NCI-H748 (cell line): ENCODE measurements at regions not wholly inside any gene's neighbourhood (a gene's known extent, or its start where the extent isn't known, plus 50 kb on each side); places are given as distances from the start of the nearest gene placed in this dataset.

Source experiments
- DNase-seq: peaks from one replicate; lab custom pipeline; 2025; ENCODE audit not compliant: unreplicated experiment; lab: John Stamatoyannopoulos, UW

- no peak for DNase-seq
These were observed 1958.8 kb upstream of the CELF4 start for GRCh38 chr18:39524370-39524769.

- no peak for DNase-seq
These were observed 1957.7 kb upstream of the CELF4 start for GRCh38 chr18:39523281-39523680.

GRCh38 chr18:39521164-39521563, 1955.6 kb upstream of the CELF4 start:
- no peak for DNase-seq

- no peak for DNase-seq
These were observed 1954.1 kb upstream of the CELF4 start for GRCh38 chr18:39519741-39520140.

GRCh38 chr18:39515299-39515698, 1949.7 kb upstream of the CELF4 start:
- DNase-seq: no peak

- no peak for DNase-seq
These were observed 1947.6 kb upstream of the CELF4 start for GRCh38 chr18:39513186-39513585.

- no peak for DNase-seq
These were observed 1941.2 kb upstream of the CELF4 start for GRCh38 chr18:39506581-39507330.

- DNase-seq: peak; percentile 17
These were observed 1934.7 kb upstream of the CELF4 start for GRCh38 chr18:39500306-39500705.

GRCh38 chr18:39497821-39498220, 1932.2 kb upstream of the CELF4 start:
- DNase-seq: no peak

GRCh38 chr18:39496986-39497385, 1931.4 kb upstream of the CELF4 start:
- DNase-seq: no peak

- DNase-seq: no peak
These were observed 1928.8 kb upstream of the CELF4 start for GRCh38 chr18:39494211-39494896.

GRCh38 chr18:39491408-39491807, 1925.8 kb upstream of the CELF4 start:
- no peak for DNase-seq

- DNase-seq: no peak
These were observed 1923.8 kb upstream of the CELF4 start for GRCh38 chr18:39489431-39489830.

GRCh38 chr18:39487932-39488331, 1922.3 kb upstream of the CELF4 start:
- DNase-seq: peak; percentile 67

- no peak for DNase-seq
These were observed 1920.7 kb upstream of the CELF4 start for GRCh38 chr18:39486268-39486667.

- DNase-seq: no peak
These were observed 1920.1 kb upstream of the CELF4 start for GRCh38 chr18:39485696-39486095.

GRCh38 chr18:39481281-39481680, 1915.7 kb upstream of the CELF4 start:
- no peak for DNase-seq

- no peak for DNase-seq
These were observed 1915.0 kb upstream of the CELF4 start for GRCh38 chr18:39480494-39481195.

GRCh38 chr18:39464006-39464405, 1898.4 kb upstream of the CELF4 start:
- DNase-seq: no peak

- no peak for DNase-seq
These were observed 1896.8 kb upstream of the CELF4 start for GRCh38 chr18:39462436-39462835.

GRCh38 chr18:39460136-39460535, 1894.5 kb upstream of the CELF4 start:
- DNase-seq: no peak

- no peak for DNase-seq
These were observed 1889.7 kb upstream of the CELF4 start for GRCh38 chr18:39455285-39455684.
